ENCODE measurements at regions not wholly inside any gene's neighbourhood (a gene's known extent, or its start where the extent isn't known, plus 50 kb on each side); places are given as distances from the start of the nearest gene placed in this dataset.

DNA sequence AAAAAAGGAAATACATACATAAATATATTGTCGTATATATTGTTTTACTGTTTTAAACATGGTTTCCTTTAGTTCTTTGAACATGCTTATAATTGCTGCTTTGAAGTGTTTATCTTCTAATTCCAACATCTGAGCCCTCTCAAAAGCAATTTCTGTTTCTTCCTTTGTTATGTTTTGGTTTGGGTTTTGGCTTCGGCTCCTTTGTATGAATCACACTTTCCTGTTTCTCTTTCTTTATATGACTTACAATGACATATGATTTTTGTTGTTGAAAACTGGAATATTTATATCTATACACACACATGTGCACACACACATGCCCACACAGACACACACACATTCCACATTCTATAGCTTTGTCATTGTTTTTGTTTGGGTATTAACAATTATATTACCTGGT is 1206.7 kb downstream of the CDH12 start:
- TF ChIP-seq GABPA (IDR thresholded peaks at IDR 0.05; ENCODE audit: low read depth) (no peak), SPI1 (IDR thresholded peaks at IDR 0.05; ENCODE audit: borderline replicate concordance, low read depth) (no peak), POLR2AphosphoS5 (IDR thresholded peaks at IDR 0.05; ENCODE audit: low read depth) (no peak)
- TF ChIP-seq, protein P1, sequence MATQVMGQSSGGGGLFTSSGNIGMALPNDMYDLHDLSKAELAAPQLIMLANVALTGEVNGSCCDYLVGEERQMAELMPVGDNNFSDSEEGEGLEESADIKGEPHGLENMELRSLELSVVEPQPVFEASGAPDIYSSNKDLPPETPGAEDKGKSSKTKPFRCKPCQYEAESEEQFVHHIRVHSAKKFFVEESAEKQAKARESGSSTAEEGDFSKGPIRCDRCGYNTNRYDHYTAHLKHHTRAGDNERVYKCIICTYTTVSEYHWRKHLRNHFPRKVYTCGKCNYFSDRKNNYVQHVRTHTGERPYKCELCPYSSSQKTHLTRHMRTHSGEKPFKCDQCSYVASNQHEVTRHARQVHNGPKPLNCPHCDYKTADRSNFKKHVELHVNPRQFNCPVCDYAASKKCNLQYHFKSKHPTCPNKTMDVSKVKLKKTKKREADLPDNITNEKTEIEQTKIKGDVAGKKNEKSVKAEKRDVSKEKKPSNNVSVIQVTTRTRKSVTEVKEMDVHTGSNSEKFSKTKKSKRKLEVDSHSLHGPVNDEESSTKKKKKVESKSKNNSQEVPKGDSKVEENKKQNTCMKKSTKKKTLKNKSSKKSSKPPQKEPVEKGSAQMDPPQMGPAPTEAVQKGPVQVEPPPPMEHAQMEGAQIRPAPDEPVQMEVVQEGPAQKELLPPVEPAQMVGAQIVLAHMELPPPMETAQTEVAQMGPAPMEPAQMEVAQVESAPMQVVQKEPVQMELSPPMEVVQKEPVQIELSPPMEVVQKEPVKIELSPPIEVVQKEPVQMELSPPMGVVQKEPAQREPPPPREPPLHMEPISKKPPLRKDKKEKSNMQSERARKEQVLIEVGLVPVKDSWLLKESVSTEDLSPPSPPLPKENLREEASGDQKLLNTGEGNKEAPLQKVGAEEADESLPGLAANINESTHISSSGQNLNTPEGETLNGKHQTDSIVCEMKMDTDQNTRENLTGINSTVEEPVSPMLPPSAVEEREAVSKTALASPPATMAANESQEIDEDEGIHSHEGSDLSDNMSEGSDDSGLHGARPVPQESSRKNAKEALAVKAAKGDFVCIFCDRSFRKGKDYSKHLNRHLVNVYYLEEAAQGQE (IDR thresholded peaks at IDR 0.05; ENCODE audit: insufficient replicate concordance, low read depth) = no peak
- TF ChIP-seq, protein P2, sequence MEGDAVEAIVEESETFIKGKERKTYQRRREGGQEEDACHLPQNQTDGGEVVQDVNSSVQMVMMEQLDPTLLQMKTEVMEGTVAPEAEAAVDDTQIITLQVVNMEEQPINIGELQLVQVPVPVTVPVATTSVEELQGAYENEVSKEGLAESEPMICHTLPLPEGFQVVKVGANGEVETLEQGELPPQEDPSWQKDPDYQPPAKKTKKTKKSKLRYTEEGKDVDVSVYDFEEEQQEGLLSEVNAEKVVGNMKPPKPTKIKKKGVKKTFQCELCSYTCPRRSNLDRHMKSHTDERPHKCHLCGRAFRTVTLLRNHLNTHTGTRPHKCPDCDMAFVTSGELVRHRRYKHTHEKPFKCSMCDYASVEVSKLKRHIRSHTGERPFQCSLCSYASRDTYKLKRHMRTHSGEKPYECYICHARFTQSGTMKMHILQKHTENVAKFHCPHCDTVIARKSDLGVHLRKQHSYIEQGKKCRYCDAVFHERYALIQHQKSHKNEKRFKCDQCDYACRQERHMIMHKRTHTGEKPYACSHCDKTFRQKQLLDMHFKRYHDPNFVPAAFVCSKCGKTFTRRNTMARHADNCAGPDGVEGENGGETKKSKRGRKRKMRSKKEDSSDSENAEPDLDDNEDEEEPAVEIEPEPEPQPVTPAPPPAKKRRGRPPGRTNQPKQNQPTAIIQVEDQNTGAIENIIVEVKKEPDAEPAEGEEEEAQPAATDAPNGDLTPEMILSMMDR (IDR thresholded peaks at IDR 0.05; ENCODE audit: insufficient read depth, low read length) = no peak
- H3K4me3 ChIP-seq (replicated peaks; ENCODE audit: insufficient read depth, low read length) = no peak overlapping the region
- no peak overlapping the region for H3K27ac ChIP-seq (replicated peaks)
- H3K27me3 ChIP-seq (ENCODE audit: insufficient read depth, poor library complexity, severe bottlenecking) = no peaks in the 10 kb centered on the region
- DNase-seq (ENCODE audit: low read depth in 1 of 2, low spot score in 1 of 2) = no peak

DNA sequence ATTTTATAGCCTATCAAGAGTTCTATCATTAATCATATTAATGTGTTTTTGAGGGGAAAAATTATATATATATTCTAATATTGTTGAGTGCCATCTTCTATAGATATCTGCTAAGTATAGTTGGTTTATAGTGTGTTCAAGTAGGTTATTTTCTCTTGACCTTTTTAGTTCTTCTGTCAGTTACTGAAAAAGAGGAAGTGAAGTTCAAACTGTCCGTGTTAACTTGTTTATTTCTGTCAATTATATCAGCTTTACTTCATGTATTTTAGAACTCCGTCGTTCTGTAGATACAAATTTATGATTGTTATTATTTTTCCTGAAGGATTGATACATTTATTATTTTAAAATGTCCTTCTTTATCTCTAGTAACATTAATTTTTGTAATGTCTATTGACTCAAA is 1209.1 kb downstream of the CDH12 start:
- DNase-seq (ENCODE audit: low read depth in 1 of 2, low spot score in 1 of 2) = no peak
- TF ChIP-seq, protein P1 (IDR thresholded peaks at IDR 0.05; ENCODE audit: insufficient replicate concordance, low read depth) = no peak
- no peak for TF ChIP-seq GABPA (IDR thresholded peaks at IDR 0.05; ENCODE audit: low read depth)
- TF ChIP-seq SPI1 (IDR thresholded peaks at IDR 0.05; ENCODE audit: borderline replicate concordance, low read depth) = peak; percentile 94
- no peak for TF ChIP-seq POLR2AphosphoS5 (IDR thresholded peaks at IDR 0.05; ENCODE audit: low read depth)
- TF ChIP-seq, protein P2 (IDR thresholded peaks at IDR 0.05; ENCODE audit: insufficient read depth, low read length) = no peak
- no peak overlapping the region for H3K27ac ChIP-seq (replicated peaks)
- no peaks in the 10 kb centered on the region for H3K27me3 ChIP-seq (ENCODE audit: insufficient read depth, poor library complexity, severe bottlenecking)
- no peak overlapping the region for H3K4me3 ChIP-seq (replicated peaks; ENCODE audit: insufficient read depth, low read length)

DNA sequence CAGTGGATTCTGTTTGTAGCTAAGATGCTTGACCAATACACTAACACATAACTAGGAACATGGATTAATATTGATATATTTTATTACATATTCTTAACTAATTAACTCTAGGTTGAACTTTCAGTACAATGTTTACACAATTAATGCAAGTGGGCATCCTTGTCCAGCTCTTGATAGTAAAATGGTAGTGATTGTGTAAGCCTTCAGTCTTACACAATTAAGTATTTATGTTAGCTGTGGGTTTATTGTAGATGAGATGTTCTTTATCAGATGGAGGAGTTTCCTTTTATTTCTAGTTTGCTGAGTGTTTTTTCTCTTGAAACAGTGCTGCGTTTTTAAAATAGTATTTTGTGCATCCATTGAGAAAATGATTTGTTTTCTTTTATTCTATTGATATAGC is 1210.8 kb downstream of the CDH12 start:
- H3K27ac ChIP-seq (replicated peaks) = no peak overlapping the region
- H3K4me3 ChIP-seq (replicated peaks; ENCODE audit: insufficient read depth, low read length) = no peak overlapping the region
- DNase-seq (ENCODE audit: low read depth in 1 of 2, low spot score in 1 of 2) = no peak
- TF ChIP-seq GABPA (IDR thresholded peaks at IDR 0.05; ENCODE audit: low read depth) (no peak), POLR2AphosphoS5 (IDR thresholded peaks at IDR 0.05; ENCODE audit: low read depth) (no peak), SPI1 (IDR thresholded peaks at IDR 0.05; ENCODE audit: borderline replicate concordance, low read depth) (no peak)
- TF ChIP-seq, protein P2 (IDR thresholded peaks at IDR 0.05; ENCODE audit: insufficient read depth, low read length) = no peak
- TF ChIP-seq, protein P1 (IDR thresholded peaks at IDR 0.05; ENCODE audit: insufficient replicate concordance, low read depth) = no peak
- H3K27me3 ChIP-seq (ENCODE audit: insufficient read depth, poor library complexity, severe bottlenecking) = no peaks in the 10 kb centered on the region
